Mucosa of descending colon (tissue), 3 donors: ENCODE measurements at regions not wholly inside any gene's neighbourhood (a gene's known extent, or its start where the extent isn't known, plus 50 kb on each side); places are given as distances from the start of the nearest gene placed in this dataset.

Experiments
- ATAC-seq: fragments of 200-7000 bp; cut with Tn5 transposase; one replicate; pipeline ENCODE4 v1.9.1; 2020; ENCODE audit warnings: mild to moderate bottlenecking, moderate library complexity
- DNase-seq, 3 donors: peaks; one replicate each; pipeline ENCODE4 v3.0.0-alpha.2; 2020
- H3K36me3 ChIP-seq: fragments of 200-600 bp; one replicate; pipeline ENCODE4 v1.8.0; 2021; ENCODE audit warnings: low read depth, mild to moderate bottlenecking
- H3K4me1 ChIP-seq: fragments of 200-600 bp; one replicate; pipeline ENCODE4 v1.8.0; 2021; ENCODE audit warnings: low read depth, mild to moderate bottlenecking
- H3K4me3 ChIP-seq: fragments of 200-600 bp; one replicate; pipeline ENCODE4 v1.8.0; 2021; ENCODE audit warnings: mild to moderate bottlenecking
- H3K9me3 ChIP-seq: fragments of 200-600 bp; one replicate; pipeline ENCODE4 v1.8.0; 2021; ENCODE audit warnings: mild to moderate bottlenecking
- intact Hi-C, 2 donors: fragments of 100-400 bp; cut with DNase I in 1 of 2; cut with micrococcal nuclease in 1 of 2; formaldehyde crosslinking; loops; one replicate each; pipeline versions ENCODE4 v1.11.0 to v1.11.1; 2022; cut with DNase I, micrococcal nuclease
- TF ChIP-seq, protein P1 (sequence below): fragments of 200-600 bp; IDR thresholded peaks from one replicate; pipeline ENCODE4 v1.8.0; 2022; ENCODE audit warnings: antibody characterized with exemption, mild to moderate bottlenecking
- donor health status: DM: no; HTN: no; CAD: no; lungs with moderate emphysema.
- donor health status: DM: no; HTN: no; CAD: no.
- donor health status: DM: no; HTN: yes; CAD: no.

DNA sequence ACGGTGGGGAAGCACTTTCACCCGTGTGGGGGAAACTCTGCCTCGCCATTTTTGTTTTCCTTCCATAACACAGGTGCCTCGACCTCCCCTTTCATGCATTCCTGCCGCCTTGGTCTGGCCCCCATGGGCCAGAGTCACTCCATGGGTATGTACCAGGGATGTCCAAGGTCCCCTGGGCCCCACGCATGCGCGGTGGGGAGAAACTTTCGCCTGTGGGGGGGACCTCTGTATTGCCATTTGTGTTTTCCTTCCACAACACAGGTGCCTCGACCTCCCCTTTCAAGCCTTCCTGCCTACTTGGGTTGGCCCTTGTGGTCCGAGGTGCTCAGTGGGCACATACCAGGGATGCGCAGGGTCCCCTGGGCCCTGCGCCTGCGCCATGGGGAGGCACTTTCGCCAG lies 345.8 kb downstream of the ALG10 start:
- ATAC-seq (no peak), DNase-seq (no peak)
- TF ChIP-seq, protein P1, sequence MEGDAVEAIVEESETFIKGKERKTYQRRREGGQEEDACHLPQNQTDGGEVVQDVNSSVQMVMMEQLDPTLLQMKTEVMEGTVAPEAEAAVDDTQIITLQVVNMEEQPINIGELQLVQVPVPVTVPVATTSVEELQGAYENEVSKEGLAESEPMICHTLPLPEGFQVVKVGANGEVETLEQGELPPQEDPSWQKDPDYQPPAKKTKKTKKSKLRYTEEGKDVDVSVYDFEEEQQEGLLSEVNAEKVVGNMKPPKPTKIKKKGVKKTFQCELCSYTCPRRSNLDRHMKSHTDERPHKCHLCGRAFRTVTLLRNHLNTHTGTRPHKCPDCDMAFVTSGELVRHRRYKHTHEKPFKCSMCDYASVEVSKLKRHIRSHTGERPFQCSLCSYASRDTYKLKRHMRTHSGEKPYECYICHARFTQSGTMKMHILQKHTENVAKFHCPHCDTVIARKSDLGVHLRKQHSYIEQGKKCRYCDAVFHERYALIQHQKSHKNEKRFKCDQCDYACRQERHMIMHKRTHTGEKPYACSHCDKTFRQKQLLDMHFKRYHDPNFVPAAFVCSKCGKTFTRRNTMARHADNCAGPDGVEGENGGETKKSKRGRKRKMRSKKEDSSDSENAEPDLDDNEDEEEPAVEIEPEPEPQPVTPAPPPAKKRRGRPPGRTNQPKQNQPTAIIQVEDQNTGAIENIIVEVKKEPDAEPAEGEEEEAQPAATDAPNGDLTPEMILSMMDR: no peak
- Histone ChIP-seq H3K9me3 (peaks cover 97% of the 10 kb centered on the region), H3K4me3 (no peak overlapping the region), H3K4me1 (no peaks in the 10 kb centered on the region), H3K36me3 (no peaks in the 10 kb centered on the region)
- intact Hi-C loops: no loop called here

DNA sequence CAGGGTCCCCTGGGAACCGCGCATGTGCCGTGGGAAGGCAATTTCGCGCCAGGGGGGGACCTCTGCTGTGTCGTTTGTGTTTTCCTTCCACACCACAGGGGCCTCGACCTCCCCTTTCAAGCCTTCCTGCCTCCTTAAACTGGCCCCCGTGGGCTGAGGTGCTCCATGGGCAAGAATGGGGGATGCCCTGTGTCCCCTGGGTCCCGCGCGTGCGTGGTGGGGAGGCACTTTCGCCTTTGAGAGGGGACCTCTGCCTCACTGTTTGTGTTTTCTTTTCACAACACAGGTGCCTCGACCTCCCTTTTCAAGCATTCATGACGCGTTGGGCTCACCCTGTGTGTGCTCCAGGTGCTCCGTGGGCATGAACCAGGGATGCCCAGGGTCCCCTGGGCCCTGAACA lies 348.8 kb downstream of the ALG10 start:
- TF ChIP-seq, protein P1: no peak

DNA sequence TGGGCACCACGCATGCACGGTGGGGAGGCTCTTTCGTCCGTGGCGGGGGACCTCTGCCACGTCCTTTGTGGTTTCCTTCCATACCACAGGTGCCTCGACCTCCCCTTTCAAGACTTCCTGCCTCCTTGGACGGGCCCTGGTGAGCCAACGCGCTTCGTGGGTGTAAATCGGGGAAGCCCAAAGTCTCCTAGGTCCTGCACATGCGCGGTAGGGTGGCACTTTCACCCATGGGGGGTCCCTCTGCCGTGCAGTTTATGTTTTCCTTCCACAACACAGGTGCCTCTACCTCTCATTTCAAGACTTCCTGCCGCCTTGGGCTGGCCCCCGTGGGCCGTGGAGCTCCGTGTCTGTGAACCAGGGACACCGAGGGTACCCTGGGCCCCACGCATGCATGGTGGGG lies 349.7 kb downstream of the ALG10 start:
- peaks cover 96% of the 10 kb centered on the region for H3K9me3 ChIP-seq
- no peak for DNase-seq
- H3K4me1 ChIP-seq: no peaks in the 10 kb centered on the region
- no peaks in the 10 kb centered on the region for H3K36me3 ChIP-seq
- intact Hi-C loops: no loop called here
- no peak overlapping the region for H3K4me3 ChIP-seq
- TF ChIP-seq, protein P1: no peak
- ATAC-seq: no peak

More for the DNA sequence above, 348.8 kb downstream of the ALG10 start:
- Histone ChIP-seq H3K36me3 (no peaks in the 10 kb centered on the region), H3K4me1 (no peaks in the 10 kb centered on the region), H3K4me3 (no peak overlapping the region), H3K9me3 (peaks cover 96% of the 10 kb centered on the region)
- ATAC-seq (no peak), DNase-seq (no peak)
- intact Hi-C loops: no loop called here

DNA sequence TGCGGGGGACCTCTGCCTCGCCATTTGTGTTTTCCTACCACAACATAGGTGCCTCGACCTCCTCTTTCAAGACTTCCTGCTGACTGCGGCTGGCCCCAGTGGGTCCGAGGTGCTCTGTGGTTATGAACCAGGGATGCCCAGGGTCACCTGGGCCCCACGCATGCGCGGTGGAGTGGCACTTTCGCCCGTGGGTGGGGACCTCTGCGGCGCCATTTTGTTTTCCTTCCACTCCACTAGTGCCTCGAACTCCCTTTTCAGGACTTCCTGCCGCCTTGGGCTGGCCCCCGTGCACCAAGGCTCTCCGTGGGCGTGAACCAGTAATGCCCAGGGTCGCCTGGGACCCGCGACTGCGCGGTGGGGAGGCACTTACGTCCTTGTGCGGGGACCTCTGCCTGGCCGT lies 351.6 kb downstream of the ALG10 start:
- no peak for ATAC-seq
- intact Hi-C loops: no loop called here
- Histone ChIP-seq H3K4me1 (no peaks in the 10 kb centered on the region), H3K4me3 (no peak overlapping the region), H3K36me3 (no peaks in the 10 kb centered on the region), H3K9me3 (peaks cover 97% of the 10 kb centered on the region)
- TF ChIP-seq, protein P1: no peak
- DNase-seq: no peak

DNA sequence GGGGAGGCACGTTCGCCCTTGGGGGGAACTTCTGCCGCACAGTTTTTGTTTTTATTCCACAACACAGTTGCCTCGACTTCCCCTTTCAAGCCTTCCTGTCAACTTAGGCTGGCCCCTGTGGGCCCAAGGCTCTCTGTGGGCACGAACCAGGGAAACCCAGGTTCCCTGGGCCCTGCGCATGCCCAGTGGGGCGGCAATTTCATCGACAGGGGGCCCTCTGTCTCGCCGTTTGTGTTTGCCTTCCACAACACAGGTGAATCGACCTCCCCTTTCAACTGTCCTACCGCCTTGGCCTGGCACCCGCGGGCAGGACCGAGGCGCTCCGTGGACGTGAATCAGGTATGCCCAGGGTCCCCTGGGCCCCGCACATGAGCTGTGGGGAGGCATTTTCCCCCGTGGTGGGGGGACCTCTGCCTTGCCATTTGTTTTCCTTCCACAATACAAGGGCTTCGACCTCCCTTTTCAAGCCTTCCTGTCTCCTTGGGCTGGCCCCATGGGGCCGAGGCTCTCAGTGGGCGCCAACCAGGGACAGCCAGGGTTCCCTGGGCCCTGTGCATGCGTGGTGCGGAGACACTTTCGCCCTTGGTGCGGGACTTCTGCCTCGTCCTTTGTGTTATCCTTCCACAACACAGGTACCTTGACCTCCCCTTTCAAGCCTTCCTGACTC lies 354.0 kb downstream of the ALG10 start:
- no peaks in the 10 kb centered on the region for H3K4me1 ChIP-seq
- H3K4me3 ChIP-seq: no peak overlapping the region
- peaks cover 95% of the 10 kb centered on the region for H3K9me3 ChIP-seq
- no peak for ATAC-seq
- intact Hi-C loops: no loop called here
- H3K36me3 ChIP-seq: no peaks in the 10 kb centered on the region
- TF ChIP-seq, protein P1: no peak
- no peak for DNase-seq
